Body of pancreas (tissue), 4 donors: ENCODE measurements at regions not wholly inside any gene's neighbourhood (a gene's known extent, or its start where the extent isn't known, plus 50 kb on each side); places are given as distances from the start of the nearest gene placed in this dataset.

Experiments
- CTCF ChIP-seq, 7 experiments: fragments of 450-650 bp in 4 of 7; fragments of 200-600 bp in 3 of 7; sonication (generic) in 3 of 7; IDR thresholded peaks; one replicate each; pipeline ENCODE4 v1.5.1; 2016 to 2019; ENCODE audit warnings: antibody characterized with exemption in 7 of 7
- POLR2A ChIP-seq, 3 donors: fragments of 450-650 bp; IDR thresholded peaks; one replicate each; pipeline ENCODE4 v1.6.1; 2016; ENCODE audit warnings: antibody characterized with exemption in 3 of 3, mild to moderate bottlenecking in 2 of 3

GRCh38 chr1:193437785-193438184 lies 251.4 kb upstream of the B3GALT2 start:
- TF ChIP-seq CTCF (IDR thresholded peaks at IDR 0.05): no peak
- no peak for TF ChIP-seq POLR2A (IDR thresholded peaks at IDR 0.05)
